AG08396 (cell line): ENCODE measurements at regions not wholly inside any gene's neighbourhood (a gene's known extent, or its start where the extent isn't known, plus 50 kb on each side); places are given as distances from the start of the nearest gene placed in this dataset.
A peak's percentile ranks its signal among the peaks of the same experiment; 100 is the strongest.
"Not testable (repeated sequence)": the region's sequence is repeated elsewhere in the genome, so short reads cannot be mapped to it uniquely, and the experiment has no call there.

Experiments
- DNase-seq: peaks from one replicate; pipeline ENCODE4 v3.0.0; 2012; ENCODE audit warnings: low spot score, mixed read lengths

DNA sequence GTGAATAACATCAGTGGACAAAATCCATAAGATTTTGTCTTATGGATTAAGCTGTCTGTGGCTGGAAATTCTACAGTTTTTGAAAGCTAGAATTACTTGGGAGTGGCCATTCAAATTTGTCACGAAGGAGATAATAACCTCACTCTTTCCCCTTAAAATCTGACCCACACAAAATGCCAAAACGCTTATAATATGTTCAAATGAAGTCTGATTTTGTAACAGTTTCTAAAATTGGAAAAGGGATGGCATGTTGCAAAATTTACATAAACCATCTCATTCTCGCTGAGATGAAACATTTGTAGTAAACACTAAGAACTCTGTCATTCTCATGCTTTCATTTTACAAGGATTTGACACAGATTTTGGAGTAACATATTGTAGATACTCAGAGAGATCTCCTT, 112.7 kb downstream of the GJA1 start:
- no peak for DNase-seq

DNA sequence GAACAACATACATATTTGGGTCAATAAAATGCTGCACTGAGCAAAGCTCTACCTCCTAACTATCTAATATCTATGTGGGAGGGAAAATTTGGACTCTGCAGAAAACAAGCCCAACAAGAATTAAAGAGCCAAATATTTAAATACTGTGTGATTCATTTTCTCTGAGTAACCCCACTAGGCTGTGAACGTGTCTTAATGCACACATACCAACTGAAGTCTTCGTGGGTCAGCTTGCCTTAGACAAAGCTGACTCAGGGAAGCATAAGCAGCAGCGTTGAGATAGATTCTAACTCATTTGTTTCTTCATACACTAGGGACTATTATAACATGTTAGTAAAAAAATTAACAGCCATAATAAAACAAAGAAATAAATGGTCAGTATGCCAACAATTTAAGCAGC, 114.3 kb downstream of the GJA1 start:
- peak; percentile 16 for DNase-seq

DNA sequence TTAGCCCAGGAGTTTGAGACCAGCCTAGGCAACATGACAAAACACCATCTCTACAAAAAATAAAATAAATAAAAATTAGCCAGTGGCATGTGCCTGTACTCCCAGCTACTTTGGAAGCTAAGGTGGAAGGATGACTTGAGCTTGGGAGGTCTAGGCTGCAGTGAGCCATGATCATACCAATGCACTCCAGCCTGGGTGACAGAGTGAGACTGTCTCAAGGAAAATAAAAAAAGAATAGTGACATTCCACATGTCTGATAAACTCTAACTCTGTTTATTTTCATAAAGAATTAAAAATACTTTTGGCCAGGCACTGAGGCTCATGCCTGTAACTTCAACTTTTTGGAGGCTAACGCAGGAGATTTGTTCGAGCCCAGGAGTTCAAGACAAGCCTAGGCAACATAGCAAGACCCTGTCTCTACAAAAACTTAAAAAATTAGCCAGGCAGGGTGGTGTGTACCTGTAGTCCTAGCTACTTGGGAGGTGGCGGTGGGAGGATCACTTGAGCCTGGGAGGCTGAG, 115.1 kb downstream of the GJA1 start:
- DNase-seq: no peak

DNA sequence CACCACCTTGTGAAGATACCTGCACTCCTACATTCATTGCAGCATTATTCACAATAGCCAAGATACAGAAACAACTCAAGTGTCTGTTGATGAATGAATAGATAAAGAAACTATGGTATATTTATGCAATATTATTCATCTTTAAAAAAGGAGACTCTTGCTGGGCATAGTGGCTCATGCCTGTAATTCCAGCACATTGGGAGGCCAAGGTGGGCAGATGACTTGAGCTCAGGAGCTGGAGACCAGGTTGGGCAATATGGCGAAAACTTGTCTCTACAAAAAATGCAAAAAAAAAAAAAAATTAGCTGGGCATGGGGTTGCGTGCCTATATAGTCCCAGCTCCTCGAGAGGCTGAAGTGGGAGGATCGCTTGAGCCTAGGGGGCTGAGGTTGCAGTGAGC, 119.8 kb downstream of the GJA1 start:
- DNase-seq: no peak

DNA sequence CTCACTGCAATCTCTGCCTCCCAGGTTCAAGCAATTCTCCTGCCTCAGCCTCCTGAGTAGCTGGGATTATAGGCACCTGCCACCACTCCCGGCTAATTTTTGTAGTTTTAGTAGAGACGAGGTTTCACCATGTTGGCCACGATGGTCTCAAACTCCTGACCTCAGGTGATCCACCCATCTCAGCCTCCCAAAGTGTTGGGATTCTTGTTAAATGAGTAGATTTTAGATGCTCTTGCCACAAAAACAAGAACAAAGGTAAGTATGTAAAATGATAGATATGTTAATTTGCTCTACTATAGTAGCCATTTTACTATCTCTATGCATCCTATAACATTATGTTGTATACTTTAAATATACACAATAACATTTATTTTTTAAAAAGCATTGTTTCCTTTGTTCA, 120.7 kb downstream of the GJA1 start:
- not testable (repeated sequence) for DNase-seq

DNA sequence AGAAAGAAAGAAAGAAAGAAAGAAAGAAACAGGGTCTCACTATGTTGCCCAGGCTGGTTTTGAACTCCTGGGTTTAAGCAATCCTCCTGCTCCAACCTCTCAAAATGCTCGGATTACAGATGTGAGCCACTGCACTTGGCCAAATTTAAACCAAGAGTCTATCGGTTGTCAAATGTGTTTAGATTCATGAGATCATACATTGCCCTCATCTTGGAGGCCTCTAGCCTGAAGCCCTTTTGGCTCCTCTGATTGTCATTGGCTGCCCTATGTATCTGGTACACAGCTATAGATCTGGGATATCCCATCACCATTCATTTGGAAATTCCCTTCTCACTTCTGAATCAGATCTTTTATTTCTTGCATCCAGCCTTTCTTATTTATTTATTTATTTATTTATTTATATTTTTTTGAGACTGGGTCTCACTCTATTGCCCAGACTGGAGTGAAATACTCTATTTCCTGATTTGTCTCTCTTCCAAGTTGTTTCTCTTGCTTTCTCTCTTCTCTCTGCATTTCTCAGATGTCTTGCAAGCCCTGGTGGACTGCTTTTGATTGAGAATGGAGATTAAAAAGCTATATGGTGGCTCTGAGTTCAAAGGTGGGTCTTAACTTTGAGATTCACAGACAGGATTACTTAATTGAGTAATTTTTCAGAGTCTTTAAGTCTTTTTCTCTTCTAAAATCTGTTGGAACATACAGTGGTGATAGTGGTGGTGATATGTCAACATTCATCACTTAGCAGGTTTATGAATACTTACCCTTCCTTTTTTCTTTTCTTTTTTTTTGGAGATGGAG, 121.9 kb downstream of the GJA1 start:
- no peak for DNase-seq

DNA sequence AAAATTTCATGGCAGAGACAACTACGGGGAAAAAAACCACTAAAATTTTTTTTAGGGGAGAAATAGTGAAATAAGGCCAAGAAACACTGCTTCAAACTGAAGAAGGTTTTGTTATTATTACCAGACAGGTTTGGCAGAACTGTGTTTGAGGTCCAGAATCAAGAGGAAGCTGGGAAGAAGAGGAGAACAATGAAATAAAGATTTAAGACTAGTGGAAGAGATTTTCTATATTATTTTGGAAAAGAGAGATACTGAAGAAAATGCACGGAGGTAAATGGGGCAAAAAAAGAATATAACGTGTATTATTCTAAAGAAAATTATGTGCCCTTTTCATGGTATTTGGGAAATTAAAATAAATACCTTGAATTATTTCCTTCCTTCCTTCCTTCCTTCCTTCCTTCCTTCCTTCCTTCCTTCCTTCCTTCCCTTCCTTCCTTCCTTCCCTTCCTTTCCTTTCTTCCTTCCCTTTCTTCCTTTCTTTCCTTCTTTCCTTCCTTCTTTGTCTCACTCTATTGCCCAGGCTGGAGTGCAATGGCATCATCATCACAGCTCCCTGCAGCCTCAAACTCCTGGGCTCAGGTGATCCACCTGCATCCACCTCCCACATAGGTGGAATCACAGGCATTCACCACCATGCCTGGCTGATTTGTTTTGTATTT, 124.3 kb downstream of the GJA1 start:
- DNase-seq: no peak

DNA sequence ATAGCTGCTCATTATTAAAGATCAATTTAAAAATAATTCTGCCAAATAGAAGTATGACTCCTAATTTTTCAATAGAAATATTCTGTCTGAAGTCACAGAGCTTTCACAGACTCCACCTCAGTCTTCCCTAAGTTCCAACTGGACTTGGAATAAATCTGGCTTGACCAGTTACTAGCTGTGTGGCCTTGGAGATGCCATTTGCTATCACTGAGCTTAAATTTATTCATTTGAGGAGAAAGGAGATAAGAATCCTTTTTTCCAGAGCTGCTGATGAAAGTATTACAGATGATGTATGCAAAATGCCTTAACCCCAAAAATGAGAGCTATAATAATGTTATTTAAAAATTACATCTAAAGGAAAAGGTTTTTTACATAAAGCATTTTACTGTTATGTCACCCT, 125.0 kb downstream of the GJA1 start:
- DNase-seq: no peak

DNA sequence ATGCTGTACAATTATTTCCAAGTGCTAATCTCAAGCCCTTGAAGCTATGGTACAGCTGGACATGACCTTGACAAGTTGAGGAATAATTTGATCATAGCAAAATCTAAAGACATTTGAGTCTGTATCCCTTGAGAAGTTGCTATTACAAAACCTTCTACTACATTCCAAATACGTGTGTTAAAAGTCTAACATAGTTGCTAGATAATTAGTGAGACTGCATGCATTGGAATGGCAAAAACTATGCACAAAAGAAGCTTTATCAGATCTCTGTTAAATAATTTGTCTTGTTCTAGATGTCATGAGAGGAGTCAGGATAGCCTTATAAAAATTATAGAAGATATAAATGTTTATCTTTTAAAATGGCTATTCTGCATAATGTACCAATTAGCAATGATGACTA, 127.8 kb downstream of the GJA1 start:
- DNase-seq: no peak

DNA sequence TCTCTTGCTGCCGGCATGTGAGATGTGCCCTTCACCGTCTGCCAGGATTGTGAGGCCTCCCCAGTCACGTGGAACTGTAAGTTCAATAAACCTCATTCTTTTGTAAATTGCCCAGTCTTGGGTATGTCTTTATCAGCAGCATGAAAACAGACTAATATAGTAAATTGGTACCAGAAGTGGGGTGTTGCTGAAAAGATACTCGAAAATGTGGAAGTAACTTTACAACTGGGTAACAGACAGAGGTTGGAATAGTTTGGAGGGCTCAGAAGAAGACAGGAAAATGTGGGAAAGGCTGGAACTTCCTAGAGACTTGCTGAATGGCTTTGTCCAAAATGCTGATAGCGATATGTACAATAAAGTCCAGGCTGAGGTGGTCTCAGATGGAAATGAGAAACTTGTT, 129.1 kb downstream of the GJA1 start:
- not testable (repeated sequence) for DNase-seq

DNA sequence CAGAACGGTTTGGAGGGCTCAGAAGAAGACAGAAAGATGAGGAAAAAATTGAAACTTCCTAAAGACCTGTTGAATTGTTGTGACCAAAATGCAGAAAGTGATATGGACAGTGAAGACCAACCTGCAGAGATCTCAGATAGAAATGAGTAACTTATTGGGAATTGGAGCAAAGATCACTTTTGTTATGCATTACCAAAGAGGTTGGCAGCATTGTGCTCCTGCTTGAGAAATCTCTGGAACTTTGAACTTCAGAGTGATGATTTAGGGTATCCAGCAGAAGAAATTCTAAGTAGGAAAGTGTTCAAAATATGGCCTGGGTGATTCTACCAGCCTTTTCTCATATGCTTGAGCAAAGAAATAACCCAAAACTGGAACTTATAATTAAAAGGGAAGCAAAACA, 136.0 kb downstream of the GJA1 start:
- DNase-seq: no peak

DNA sequence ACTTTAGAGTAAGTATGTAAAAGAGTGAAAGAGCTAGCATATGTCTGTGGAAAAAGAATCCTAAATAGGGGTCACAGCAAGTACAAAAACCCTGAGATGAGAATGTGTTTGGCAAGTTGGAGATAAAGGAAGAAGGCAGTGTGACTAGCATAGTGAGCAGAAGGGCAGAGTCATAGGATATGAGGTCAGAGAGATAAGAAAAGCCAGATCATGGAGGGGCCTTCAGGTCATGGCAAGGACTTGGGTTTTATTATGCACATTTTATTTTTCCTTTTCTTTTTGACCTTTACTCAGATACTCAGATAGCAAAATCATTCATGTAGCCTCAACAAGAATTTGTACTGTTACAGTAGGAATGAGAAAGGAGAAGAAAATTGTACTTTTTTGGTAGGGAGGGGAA, 138.0 kb downstream of the GJA1 start:
- peak; percentile 3 for DNase-seq

DNA sequence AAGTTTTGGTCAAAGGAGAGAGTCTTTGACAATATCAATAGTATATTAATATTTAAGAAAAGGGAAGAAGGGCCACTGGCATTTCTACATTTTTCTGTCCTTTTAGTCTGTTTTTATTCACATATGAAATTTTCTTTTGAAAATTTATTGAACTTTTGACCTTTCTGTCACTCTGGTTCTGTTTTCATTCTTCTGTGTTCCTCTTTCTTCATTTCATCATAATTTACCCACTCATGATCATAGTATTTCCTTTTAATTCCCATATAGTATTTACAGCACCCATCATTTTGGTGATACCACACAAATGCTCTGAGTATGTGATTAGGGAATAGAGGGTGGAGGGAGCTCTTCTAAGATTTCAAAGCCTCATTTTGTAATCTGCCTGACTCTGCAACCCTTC, 142.8 kb downstream of the GJA1 start:
- no peak for DNase-seq

DNA sequence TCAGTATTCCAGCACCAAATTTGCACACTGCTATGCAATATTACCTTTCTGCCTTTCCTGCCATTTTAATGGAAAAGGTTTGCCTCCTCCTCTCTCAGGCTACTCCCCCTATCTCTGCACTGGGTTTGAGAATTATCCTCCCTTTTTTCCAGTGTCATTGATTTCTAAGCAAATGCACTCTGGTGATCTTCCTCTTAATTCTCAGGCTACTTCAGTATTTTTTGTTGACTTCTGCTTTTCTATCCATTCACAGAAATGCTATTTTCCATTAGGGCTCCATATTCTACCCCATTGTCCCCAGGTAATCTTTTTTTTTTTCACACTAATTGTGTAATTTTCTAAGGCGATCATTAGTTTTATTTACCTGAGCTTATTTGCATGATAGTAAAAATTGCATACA, 144.0 kb downstream of the GJA1 start:
- DNase-seq: no peak

DNA sequence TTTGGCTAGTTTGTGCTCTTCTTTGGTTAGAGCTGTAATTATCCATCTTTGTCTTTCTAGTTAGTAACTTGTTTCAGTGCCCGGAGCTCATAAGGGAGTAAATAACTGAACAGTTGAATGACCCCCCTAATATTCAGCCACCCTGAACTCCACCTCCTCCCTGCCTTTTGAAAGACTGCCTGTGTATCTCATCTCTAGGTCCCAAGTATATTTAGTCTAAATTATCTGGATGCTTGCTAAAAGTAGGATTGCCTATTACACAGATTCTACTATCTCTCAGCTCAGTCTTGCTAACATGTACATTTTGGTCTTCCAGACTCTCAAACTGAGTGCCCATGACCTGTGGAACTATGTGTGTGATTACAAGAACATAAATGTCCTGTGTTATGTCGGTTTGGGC, 145.9 kb downstream of the GJA1 start:
- DNase-seq: no peak

DNA sequence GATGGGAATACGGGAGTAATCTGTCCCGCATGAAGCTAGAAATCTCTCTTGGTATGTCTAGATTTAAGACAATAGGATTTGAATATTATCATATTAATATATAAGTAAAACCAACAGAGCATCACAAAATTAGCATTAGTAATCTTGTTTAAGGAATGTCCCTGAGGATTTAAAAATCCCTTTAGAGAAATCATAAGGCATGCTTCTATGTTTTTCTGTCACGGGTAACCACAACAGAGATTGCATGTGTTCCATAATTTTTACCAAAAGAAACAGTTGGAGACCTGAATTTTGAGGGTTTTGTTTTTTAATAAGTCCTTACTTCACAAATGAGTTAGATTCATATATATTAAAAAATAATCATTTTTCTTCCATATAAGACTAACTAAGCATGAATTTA, 146.8 kb downstream of the GJA1 start:
- DNase-seq: no peak

DNA sequence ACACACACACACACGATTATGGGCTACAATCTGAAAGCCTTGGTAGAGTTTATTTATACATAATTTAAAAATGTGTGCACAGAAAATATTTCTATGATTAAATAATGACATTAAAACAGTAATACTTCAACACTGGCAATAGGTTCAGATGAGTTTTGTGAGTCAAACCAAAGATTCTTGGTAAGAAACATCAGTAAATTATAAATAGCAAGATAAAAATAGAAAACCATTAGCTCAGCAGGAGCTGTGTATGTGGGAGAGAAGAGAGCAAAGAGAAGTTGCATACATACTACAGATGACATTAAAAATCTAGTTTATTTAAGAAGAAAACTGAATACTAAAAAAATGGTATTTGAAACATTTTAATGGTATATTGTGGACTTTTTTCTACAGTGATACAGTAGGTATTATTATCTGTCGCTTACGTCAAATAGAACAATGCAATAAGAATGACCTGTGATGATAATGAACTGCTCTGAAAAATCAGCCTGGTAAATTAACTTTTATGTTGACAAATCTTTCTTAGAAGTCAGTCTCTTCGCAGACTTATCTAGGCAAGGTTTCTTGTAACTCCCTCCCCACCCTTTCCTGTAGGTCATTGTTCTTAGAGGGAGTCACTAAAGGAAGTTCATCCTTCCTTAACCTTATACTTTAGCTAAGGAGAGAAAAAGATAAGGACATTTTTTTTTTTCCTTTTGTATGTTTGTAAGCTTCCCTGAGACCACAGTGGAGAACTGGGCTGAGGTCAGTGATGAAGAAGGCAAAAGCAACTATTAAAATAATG, 149.3 kb downstream of the GJA1 start:
- peak; percentile 32 for DNase-seq

DNA sequence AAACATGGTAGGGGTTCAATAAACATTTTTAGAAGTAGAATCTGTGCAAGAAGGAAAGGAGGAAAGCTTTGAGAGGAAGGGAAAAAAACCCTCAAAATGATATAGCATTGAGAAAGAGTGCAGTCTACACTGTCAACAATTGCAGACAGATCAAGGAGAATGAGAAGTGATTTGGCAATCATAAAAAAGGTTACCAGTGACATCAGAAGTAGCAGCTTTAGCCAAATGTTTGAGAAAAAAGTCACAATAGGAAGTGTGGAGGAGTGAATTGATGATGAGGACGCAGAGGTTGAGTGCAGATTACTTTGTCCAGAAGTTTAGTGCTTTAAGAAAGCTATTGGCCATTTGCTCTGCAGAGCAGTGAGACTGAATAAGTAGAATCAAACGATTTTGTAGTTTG, 155.0 kb downstream of the GJA1 start:
- no peak for DNase-seq

DNA sequence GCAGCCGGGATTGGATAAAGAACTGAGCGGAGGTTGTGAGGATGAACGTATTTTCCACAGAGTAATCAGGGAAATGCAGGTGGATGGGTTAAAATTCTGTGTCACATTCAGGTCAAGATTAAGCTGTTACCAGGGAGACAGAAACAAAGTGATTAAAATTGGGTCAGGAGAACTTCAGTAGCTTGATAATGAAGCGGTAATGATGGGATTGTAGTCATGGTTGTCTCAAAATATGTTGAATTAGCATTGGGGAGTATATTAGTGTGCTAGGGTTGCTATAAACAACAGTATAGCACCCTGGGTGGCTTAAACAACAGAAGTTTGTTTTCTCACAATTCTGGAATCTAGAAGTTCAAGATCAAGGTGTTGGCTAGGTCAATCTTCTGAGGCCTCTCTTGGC, 155.5 kb downstream of the GJA1 start:
- no peak for DNase-seq

DNA sequence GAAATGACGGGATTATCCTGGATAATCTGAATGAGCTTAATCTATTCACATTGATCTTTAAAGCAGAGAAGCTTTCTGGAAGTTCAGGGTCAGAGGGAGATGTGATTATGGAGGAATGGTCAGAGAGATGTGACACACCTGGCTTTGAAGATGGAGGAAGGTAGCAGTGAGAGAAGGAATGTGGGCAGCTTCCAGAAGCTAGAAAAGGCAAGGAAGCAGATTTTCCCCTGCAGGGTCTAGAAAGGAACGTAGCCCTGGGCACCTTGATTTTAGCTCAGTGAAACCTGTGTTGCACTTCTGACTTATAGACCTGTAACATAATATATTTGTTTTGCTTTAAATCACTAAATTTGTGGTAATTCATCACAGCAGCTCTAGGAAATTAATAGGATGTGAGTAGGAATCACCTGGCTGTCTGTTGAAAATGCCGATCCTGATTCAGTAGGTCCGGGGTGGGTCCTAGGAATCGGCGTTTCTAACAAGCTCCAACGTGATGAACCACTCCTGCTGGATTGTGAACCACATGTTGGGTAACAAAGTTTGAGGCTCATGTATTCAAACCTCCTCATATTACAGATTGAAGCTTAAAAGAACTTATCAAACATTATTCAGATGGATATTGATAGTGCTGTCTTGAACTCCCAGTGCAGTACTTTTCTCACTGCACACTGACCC, 157.0 kb downstream of the GJA1 start:
- no peak for DNase-seq

DNA sequence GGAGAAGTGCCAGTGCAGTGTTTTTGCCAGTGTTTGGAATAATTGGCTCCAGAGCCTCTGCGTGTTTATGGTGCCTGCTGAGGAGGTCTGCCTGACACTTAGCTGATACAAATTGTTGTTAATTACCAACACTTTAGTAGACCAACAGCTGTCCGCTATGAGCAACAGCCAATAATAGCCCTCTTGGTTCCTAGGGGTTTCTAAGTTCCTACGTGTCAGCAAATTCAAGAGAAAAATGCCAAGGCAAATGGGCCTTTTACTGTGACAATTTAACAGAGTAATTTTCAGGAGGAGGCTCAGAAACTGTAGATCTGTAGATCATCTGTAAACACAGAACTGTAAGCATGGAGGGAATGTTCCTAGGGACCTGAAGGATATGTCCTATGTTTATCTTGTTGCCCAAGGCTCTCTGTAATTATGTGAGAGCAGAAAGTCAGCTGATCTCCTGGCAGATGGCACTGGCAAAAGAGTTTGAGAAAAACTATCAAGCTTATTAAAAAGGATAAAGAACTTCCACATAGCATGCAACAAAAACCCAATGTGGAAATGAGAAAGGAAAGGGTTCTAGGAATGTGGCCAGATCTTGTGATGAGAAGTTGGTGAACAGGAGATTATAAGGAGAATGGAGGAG, 157.7 kb downstream of the GJA1 start:
- peak; percentile 10 for DNase-seq

DNA sequence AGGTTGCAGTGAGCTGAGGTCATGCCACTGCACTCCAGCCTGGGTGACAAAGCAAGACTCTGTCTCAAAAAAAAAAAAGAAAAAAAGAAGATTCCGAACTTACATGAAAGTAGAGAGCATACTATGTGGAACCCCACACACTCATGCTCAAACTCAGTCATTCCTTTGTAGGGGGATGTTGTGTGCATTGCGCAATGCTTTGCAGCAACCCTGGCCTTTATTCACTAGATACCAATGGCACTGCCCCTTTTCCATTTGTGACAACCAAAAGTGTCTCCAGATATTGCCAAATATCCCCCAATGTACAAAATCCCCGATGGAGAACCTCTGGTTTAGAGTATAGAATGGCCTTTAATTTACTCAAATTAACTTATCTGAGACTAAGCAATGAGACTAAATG, 158.6 kb downstream of the GJA1 start:
- no peak for DNase-seq
